ENCODE measurements at regions not wholly inside any gene's neighbourhood (a gene's known extent, or its start where the extent isn't known, plus 50 kb on each side); places are given as distances from the start of the nearest gene placed in this dataset.
"Not testable (repeated sequence)": the region's sequence is repeated elsewhere in the genome, so short reads cannot be mapped to it uniquely, and the experiment has no call there.

DNA sequence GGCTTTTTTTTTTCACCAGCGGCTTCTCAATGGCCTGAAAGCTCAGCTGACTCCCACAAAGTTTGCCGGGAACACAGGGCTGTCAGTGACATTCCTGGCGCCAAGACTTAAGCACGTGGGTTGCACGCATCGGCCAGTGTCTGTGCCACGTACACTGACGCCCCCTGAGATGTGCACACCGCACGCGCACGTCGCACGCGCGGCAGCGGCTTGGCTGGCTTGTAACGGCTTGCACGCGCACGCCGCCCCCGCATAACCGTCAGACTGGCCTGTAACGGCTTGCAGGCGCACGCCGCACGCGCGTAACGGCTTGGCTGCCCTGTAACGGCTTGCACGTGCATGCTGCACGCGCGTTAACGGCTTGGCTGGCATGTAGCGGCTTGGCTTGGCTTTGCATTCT is 63.2 kb downstream of the CCDC74A start:
- Mint-ChIP-seq H3K36me3 (ENCODE audit: insufficient read depth, unreplicated experiment) (no peaks in the 10 kb centered on the region), H3K27me3 (ENCODE audit: insufficient read depth, unreplicated experiment) (peaks cover 69% of the 10 kb centered on the region), H3K27ac (ENCODE audit: low read depth, unreplicated experiment) (no peak overlapping the region), H3K4me3 (ENCODE audit: unreplicated experiment) (no peak overlapping the region), H3K9me3 (ENCODE audit: unreplicated experiment) (no peaks in the 10 kb centered on the region), H3K4me1 (ENCODE audit: insufficient read depth, unreplicated experiment) (no peaks in the 10 kb centered on the region)
- BruUV-seq (replicated peaks) = no TSS peak
- ChIA-PET CTCF (interaction anchor here (0.7 kb wide), 1 partner anchor 14 kb away, joined by 3 read pairs; no protein-coding TSS in a partner anchor), POLR2A (no interaction called here)
- intact Hi-C loops (cut with micrococcal nuclease) = no loop called here
- TF ChIP-seq, protein P1, sequence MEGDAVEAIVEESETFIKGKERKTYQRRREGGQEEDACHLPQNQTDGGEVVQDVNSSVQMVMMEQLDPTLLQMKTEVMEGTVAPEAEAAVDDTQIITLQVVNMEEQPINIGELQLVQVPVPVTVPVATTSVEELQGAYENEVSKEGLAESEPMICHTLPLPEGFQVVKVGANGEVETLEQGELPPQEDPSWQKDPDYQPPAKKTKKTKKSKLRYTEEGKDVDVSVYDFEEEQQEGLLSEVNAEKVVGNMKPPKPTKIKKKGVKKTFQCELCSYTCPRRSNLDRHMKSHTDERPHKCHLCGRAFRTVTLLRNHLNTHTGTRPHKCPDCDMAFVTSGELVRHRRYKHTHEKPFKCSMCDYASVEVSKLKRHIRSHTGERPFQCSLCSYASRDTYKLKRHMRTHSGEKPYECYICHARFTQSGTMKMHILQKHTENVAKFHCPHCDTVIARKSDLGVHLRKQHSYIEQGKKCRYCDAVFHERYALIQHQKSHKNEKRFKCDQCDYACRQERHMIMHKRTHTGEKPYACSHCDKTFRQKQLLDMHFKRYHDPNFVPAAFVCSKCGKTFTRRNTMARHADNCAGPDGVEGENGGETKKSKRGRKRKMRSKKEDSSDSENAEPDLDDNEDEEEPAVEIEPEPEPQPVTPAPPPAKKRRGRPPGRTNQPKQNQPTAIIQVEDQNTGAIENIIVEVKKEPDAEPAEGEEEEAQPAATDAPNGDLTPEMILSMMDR (IDR thresholded peaks at IDR 0.05; ENCODE audit: unreplicated experiment) = no peak
- no peak for DNase-seq (ENCODE audit: unreplicated experiment)

DNA sequence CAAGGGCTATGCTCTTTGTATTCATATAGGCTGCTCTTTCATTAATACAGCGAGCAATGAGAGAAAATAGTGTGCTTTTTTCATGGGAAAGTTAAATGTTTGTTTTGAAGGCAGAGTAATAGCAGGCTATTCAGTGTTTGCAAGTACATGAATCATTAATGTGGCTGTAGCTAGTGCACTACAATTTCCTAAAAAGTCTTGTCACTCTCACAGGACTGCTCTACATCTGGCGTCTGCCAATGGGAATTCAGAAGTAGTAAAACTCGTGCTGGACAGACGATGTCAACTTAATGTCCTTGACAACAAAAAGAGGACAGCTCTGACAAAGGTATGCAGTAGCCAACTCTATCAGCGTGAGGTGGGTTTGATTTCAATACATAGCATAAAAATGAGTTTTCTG is 68.9 kb downstream of the CCDC74A start:
- H3K9me3 Mint-ChIP-seq (ENCODE audit: unreplicated experiment); CTCF ChIA-PET; intact Hi-C loops (cut with micrococcal nuclease); H3K4me1 Mint-ChIP-seq (ENCODE audit: insufficient read depth, unreplicated experiment); POLR2A ChIA-PET; BruUV-seq (replicated peaks); H3K4me3 Mint-ChIP-seq (ENCODE audit: unreplicated experiment); H3K27ac Mint-ChIP-seq (ENCODE audit: low read depth, unreplicated experiment); H3K36me3 Mint-ChIP-seq (ENCODE audit: insufficient read depth, unreplicated experiment); DNase-seq (ENCODE audit: unreplicated experiment): not testable (repeated sequence)
- H3K27me3 Mint-ChIP-seq (ENCODE audit: insufficient read depth, unreplicated experiment) = peaks cover 72% of the 10 kb centered on the region

DNA sequence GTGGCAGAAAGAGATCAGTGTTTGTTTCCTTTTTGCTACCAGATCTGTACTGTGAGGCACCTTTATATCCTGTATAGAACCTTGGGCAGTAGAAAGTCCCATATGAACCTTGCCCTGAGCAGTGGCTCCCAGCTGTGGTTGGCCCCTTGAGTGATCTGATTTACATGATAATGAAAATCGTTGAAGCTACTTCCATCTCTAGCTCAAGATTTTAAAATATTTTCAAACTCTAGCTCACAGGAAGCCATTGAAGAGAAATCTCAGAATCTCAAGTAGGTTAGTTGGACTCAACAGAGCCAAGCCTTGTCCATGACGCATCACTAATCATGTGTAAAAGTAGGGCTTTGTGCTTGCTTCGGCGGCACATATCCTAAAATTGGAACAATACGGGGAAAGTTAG is 74.8 kb downstream of the CCDC74A start:
- H3K27ac Mint-ChIP-seq (ENCODE audit: low read depth, unreplicated experiment); POLR2A ChIA-PET; DNase-seq (ENCODE audit: unreplicated experiment); H3K4me3 Mint-ChIP-seq (ENCODE audit: unreplicated experiment); H3K36me3 Mint-ChIP-seq (ENCODE audit: insufficient read depth, unreplicated experiment); H3K9me3 Mint-ChIP-seq (ENCODE audit: unreplicated experiment); H3K4me1 Mint-ChIP-seq (ENCODE audit: insufficient read depth, unreplicated experiment); CTCF ChIA-PET; intact Hi-C loops (cut with micrococcal nuclease); BruUV-seq (replicated peaks): not testable (repeated sequence)
- H3K27me3 Mint-ChIP-seq (ENCODE audit: insufficient read depth, unreplicated experiment) = peaks cover 66% of the 10 kb centered on the region

DNA sequence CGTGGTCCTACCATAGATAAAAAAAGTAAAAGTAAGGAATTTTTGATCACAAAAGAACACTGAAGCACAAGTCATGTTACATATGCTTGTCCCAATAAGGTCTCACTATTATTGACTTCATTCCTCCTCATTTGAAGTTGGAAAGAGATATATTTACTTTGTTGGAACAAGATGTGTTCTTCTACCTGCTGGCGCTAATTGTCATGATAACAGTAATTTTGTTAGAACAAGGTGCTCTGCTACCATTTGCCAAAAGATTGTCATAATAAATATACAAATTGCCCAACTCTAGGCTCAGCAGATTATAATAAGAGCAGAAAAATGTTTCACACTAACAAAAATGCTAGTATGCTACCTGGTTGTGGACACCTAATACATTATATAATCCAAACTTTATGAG is 77.0 kb downstream of the CCDC74A start:
- DNase-seq (ENCODE audit: unreplicated experiment); BruUV-seq (replicated peaks); H3K36me3 Mint-ChIP-seq (ENCODE audit: insufficient read depth, unreplicated experiment); intact Hi-C loops (cut with micrococcal nuclease); H3K4me1 Mint-ChIP-seq (ENCODE audit: insufficient read depth, unreplicated experiment); POLR2A ChIA-PET; H3K4me3 Mint-ChIP-seq (ENCODE audit: unreplicated experiment); CTCF ChIA-PET; H3K27ac Mint-ChIP-seq (ENCODE audit: low read depth, unreplicated experiment); H3K9me3 Mint-ChIP-seq (ENCODE audit: unreplicated experiment): not testable (repeated sequence)
- H3K27me3 Mint-ChIP-seq (ENCODE audit: insufficient read depth, unreplicated experiment) = peaks cover 59% of the 10 kb centered on the region

DNA sequence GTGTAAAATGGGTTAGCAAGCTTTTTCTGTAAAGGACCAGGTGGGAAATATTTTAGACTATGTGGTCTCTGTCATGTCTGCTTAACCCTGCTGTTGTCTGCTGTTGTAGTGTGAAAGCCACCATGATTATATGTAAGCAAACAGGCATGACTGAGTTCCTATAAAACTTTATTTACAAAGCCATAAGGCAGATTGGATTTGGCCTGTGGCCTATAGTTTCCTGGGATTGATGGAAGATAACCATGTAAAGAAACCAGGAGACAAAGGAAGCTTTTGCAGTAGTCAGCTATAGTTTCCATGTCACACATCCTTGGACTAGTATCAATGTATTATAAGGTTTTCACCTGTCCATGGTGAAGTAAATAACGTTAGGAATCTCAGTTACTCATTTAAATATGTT is 78.7 kb downstream of the CCDC74A start:
- H3K36me3 Mint-ChIP-seq (ENCODE audit: insufficient read depth, unreplicated experiment); H3K4me3 Mint-ChIP-seq (ENCODE audit: unreplicated experiment); CTCF ChIA-PET; H3K9me3 Mint-ChIP-seq (ENCODE audit: unreplicated experiment); H3K27ac Mint-ChIP-seq (ENCODE audit: low read depth, unreplicated experiment); intact Hi-C loops (cut with micrococcal nuclease); H3K4me1 Mint-ChIP-seq (ENCODE audit: insufficient read depth, unreplicated experiment); BruUV-seq (replicated peaks); POLR2A ChIA-PET; DNase-seq (ENCODE audit: unreplicated experiment): not testable (repeated sequence)
- H3K27me3 Mint-ChIP-seq (ENCODE audit: insufficient read depth, unreplicated experiment) = peaks cover 46% of the 10 kb centered on the region

DNA sequence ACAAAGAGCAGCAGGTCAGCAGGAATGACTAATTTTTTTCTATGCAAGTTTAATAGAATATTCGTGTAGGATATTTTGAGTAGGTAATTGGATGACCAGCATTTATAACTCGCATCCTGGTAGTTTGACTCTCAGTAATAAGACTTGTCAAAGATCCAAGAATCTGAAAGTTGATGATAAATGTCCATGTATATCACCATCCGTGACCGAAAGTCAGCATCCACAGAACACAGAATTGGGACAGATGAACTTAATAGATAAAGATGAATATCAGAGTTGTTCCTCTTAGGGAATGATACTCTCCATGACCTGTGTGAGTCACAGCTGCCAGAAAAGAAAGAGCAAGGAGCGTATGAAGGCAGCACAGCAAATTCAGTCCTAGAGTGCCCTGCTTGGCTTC is 79.4 kb downstream of the CCDC74A start:
- CTCF ChIA-PET; DNase-seq (ENCODE audit: unreplicated experiment); H3K4me3 Mint-ChIP-seq (ENCODE audit: unreplicated experiment); POLR2A ChIA-PET; H3K9me3 Mint-ChIP-seq (ENCODE audit: unreplicated experiment); H3K27ac Mint-ChIP-seq (ENCODE audit: low read depth, unreplicated experiment); H3K4me1 Mint-ChIP-seq (ENCODE audit: insufficient read depth, unreplicated experiment); intact Hi-C loops (cut with micrococcal nuclease); H3K36me3 Mint-ChIP-seq (ENCODE audit: insufficient read depth, unreplicated experiment); BruUV-seq (replicated peaks): not testable (repeated sequence)
- peaks cover 41% of the 10 kb centered on the region for H3K27me3 Mint-ChIP-seq (ENCODE audit: insufficient read depth, unreplicated experiment)

DNA sequence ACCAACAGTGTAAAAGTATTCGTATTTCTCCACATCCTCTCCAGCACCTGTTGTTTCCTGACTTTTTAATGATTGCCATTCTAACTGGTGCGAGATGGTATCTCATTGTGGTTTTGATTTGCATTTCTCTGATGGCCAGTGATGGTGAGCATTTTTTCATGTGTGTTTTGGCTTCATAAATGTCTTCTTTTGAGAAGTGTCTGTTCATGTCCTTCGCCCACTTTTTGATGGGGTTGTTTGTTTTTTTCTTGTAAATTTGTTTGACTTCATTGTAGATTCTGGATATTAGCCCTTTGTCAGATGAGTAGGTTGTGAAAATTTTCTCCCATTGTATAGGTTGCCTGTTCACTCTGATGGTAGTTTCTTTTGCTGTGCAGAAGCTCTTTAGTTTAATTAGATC is 86.9 kb downstream of the CCDC74A start:
- H3K27me3 Mint-ChIP-seq (ENCODE audit: insufficient read depth, unreplicated experiment) = peaks cover 33% of the 10 kb centered on the region
- H3K27ac Mint-ChIP-seq (ENCODE audit: low read depth, unreplicated experiment); H3K4me3 Mint-ChIP-seq (ENCODE audit: unreplicated experiment); H3K4me1 Mint-ChIP-seq (ENCODE audit: insufficient read depth, unreplicated experiment); CTCF ChIA-PET; BruUV-seq (replicated peaks); H3K9me3 Mint-ChIP-seq (ENCODE audit: unreplicated experiment); H3K36me3 Mint-ChIP-seq (ENCODE audit: insufficient read depth, unreplicated experiment); POLR2A ChIA-PET; DNase-seq (ENCODE audit: unreplicated experiment); intact Hi-C loops (cut with micrococcal nuclease): not testable (repeated sequence)

DNA sequence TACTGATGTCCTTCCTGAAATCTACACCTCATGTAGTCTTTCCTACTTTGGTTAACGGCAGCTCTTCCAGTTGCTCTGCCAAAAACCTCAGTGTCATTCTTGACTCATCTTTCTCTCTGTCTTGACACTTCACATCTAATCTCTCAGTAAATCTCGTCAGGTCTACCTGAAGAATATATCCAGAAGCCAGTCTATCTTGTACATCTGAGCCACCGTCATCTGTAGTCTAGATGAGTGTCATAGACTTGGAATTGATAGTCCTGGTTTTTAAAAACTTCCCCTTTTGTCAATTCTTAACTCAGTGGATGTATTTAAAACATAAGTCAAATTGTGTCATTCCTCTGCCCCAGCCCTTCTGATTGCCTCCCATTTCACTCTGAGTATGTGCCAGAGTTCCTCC is 90.6 kb downstream of the CCDC74A start:
- H3K4me3 Mint-ChIP-seq (ENCODE audit: unreplicated experiment); H3K36me3 Mint-ChIP-seq (ENCODE audit: insufficient read depth, unreplicated experiment); BruUV-seq (replicated peaks); H3K9me3 Mint-ChIP-seq (ENCODE audit: unreplicated experiment); intact Hi-C loops (cut with micrococcal nuclease); CTCF ChIA-PET; POLR2A ChIA-PET; H3K4me1 Mint-ChIP-seq (ENCODE audit: insufficient read depth, unreplicated experiment); H3K27ac Mint-ChIP-seq (ENCODE audit: low read depth, unreplicated experiment); DNase-seq (ENCODE audit: unreplicated experiment): not testable (repeated sequence)
- H3K27me3 Mint-ChIP-seq (ENCODE audit: insufficient read depth, unreplicated experiment) = peaks cover 35% of the 10 kb centered on the region

DNA sequence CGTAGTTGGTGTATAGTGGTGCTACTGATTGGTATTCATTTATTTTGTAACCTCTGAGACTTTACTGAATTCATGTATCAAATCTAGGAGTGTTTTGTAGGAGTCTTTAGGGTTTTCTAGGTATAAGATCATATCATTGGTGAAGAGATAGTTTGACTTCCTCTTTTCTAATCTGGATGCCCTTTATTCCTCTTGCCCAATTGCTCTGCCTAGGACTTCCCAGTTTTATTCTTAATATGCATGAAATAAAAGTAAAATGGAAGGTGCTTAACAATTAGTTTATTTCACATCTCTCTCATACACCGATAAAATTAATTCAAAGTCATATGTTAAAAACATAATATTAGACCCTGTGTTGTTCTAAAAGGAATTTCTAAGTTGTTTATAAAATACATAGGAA is 95.2 kb downstream of the CCDC74A start:
- BruUV-seq (replicated peaks); H3K9me3 Mint-ChIP-seq (ENCODE audit: unreplicated experiment); intact Hi-C loops (cut with micrococcal nuclease); H3K27ac Mint-ChIP-seq (ENCODE audit: low read depth, unreplicated experiment); POLR2A ChIA-PET; CTCF ChIA-PET; H3K36me3 Mint-ChIP-seq (ENCODE audit: insufficient read depth, unreplicated experiment); DNase-seq (ENCODE audit: unreplicated experiment); H3K4me1 Mint-ChIP-seq (ENCODE audit: insufficient read depth, unreplicated experiment); H3K4me3 Mint-ChIP-seq (ENCODE audit: unreplicated experiment): not testable (repeated sequence)
- H3K27me3 Mint-ChIP-seq (ENCODE audit: insufficient read depth, unreplicated experiment) = peaks cover 19% of the 10 kb centered on the region

Measured in MCF 10A (cell line).